GM12878 (cell line): ENCODE measurements at regions not wholly inside any gene's neighbourhood (a gene's known extent, or its start where the extent isn't known, plus 50 kb on each side); places are given as distances from the start of the nearest gene placed in this dataset.

ENCODE experiments used
- IRF4 ChIP-seq: IDR thresholded peaks from 2 replicates; pipeline ENCODE4 v1.6.1; 2011; ENCODE audit warnings: low read depth, low read length
- MTA3 ChIP-seq: IDR thresholded peaks from 2 replicates; pipeline ENCODE4 v1.6.1; 2012; ENCODE audit warnings: low read length, inconsistent platforms, borderline replicate concordance
- POU2F2 ChIP-seq: IDR thresholded peaks from 3 replicates; pipeline ENCODE4 v1.6.1; 2011; ENCODE audit warnings: low read depth, mild to moderate bottlenecking, low read length, borderline replicate concordance
- SKIL ChIP-seq: fragments of 450-650 bp; IDR thresholded peaks from 2 replicates; pipeline ENCODE4 v1.6.1; 2017; ENCODE audit warnings: mild to moderate bottlenecking, low read depth, inconsistent platforms; ENCODE audit not compliant: poor library complexity, severe bottlenecking
- SMAD1 ChIP-seq: fragments of 450-650 bp; IDR thresholded peaks from 2 replicates; pipeline ENCODE4 v1.6.1; 2018; ENCODE audit warnings: mild to moderate bottlenecking, low read depth; ENCODE audit not compliant: partially characterized antibody
- ZNF592 ChIP-seq: fragments of 450-650 bp; IDR thresholded peaks from 2 replicates; pipeline ENCODE4 v1.6.1; 2017; ENCODE audit warnings: mild to moderate bottlenecking, moderate library complexity

GRCh38 chr4:13851085-13851940, 223.8 kb upstream of the BOD1L1 start (continued):
- no peak for TF ChIP-seq ZNF592
- no peak for TF ChIP-seq SKIL
- no peak for TF ChIP-seq SMAD1
- TF ChIP-seq IRF4, result no peak
- TF ChIP-seq MTA3, result no peak
- TF ChIP-seq POU2F2, result no peak
- TF ChIP-seq, all 136 proteins: peak for 0
